DND-41 (cell line): ENCODE measurements at regions not wholly inside any gene's neighbourhood (a gene's known extent, or its start where the extent isn't known, plus 50 kb on each side); places are given as distances from the start of the nearest gene placed in this dataset.

Source experiments
- ATAC-seq: fragments of 200-7000 bp; cut with Tn5 transposase; 3 replicates; pipeline ENCODE4 v1.9.1; 2021; ENCODE audit warnings: low read depth; ENCODE audit not compliant: insufficient read depth
- DNase-seq: peaks from one replicate; pipeline ENCODE4 v3.0.0-alpha.2; 2020
- H2AFZ ChIP-seq: 2 replicates; pipeline ENCODE4 v1.6.0; 2012; ENCODE audit warnings: low read depth, low read length
- H3K27ac ChIP-seq: 2 replicates; pipeline ENCODE4 v1.5.1; 2012; ENCODE audit warnings: low read length, inconsistent platforms
- H3K27me3 ChIP-seq: fragments of 200-600 bp; sonication (generic); 2 replicates; pipeline ENCODE4 v1.6.0; 2012; ENCODE audit warnings: low read length, mild to moderate bottlenecking, inconsistent platforms; ENCODE audit not compliant: insufficient read depth, poor library complexity
- H3K36me3 ChIP-seq: 2 replicates; pipeline ENCODE4 v1.5.1; 2012; ENCODE audit warnings: low read length, inconsistent platforms; ENCODE audit not compliant: insufficient read depth
- H3K4me1 ChIP-seq: 2 replicates; pipeline ENCODE4 v1.5.1; 2012; ENCODE audit warnings: mild to moderate bottlenecking, low read length; ENCODE audit not compliant: insufficient read depth
- H3K4me2 ChIP-seq: 2 replicates; pipeline ENCODE4 v1.6.0; 2012; ENCODE audit warnings: mild to moderate bottlenecking, moderate library complexity, low read length, inconsistent platforms; ENCODE audit not compliant: insufficient read depth
- H3K4me3 ChIP-seq, 2 experiments: fragments of 200-600 bp in 1 of 2; shearing (Covaris generic) in 1 of 2; 2 replicates each; pipeline ENCODE4 v1.5.1; 2012 to 2016; ENCODE audit warnings: inconsistent platforms in 2 of 2, low read length in 2 of 2, mild to moderate bottlenecking in 2 of 2, low read depth in 1 of 2, moderate library complexity in 1 of 2
- H3K79me2 ChIP-seq: 2 replicates; pipeline ENCODE4 v1.6.0; 2012; ENCODE audit warnings: low read length, inconsistent platforms; ENCODE audit not compliant: insufficient read depth
- H3K9ac ChIP-seq: 2 replicates; pipeline ENCODE4 v1.6.0; 2012; ENCODE audit warnings: low read depth, mild to moderate bottlenecking, inconsistent platforms, low read length, moderate library complexity
- H3K9me3 ChIP-seq: 2 replicates; pipeline ENCODE4 v1.5.1; 2012; ENCODE audit warnings: low read length, moderate library complexity, mild to moderate bottlenecking, inconsistent platforms; ENCODE audit not compliant: insufficient read depth, severe bottlenecking
- H4K20me1 ChIP-seq: 2 replicates; pipeline ENCODE4 v1.6.0; 2012; ENCODE audit warnings: low read length; ENCODE audit not compliant: insufficient read depth
- CTCF ChIP-seq: IDR thresholded peaks from 2 replicates; pipeline ENCODE4 v1.5.1; 2012; ENCODE audit warnings: borderline replicate concordance, low read length, moderate library complexity, mild to moderate bottlenecking; ENCODE audit not compliant: poor library complexity, severe bottlenecking; ENCODE audit errors: extremely low read depth
- EZH2 ChIP-seq: IDR thresholded peaks from 3 replicates; pipeline ENCODE4 v1.6.1; 2012; ENCODE audit warnings: borderline replicate concordance, low read depth, mild to moderate bottlenecking, moderate library complexity, low read length, inconsistent platforms; ENCODE audit not compliant: severe bottlenecking

GRCh38 chr2:121094101-121094500 is 190.9 kb downstream of the TFCP2L1 start:
- H3K4me1 ChIP-seq = no peaks in the 10 kb centered on the region
- H3K27me3 ChIP-seq = peaks cover 5% of the 10 kb centered on the region
- H3K27ac ChIP-seq = no peak overlapping the region
- H3K9ac ChIP-seq = no peak overlapping the region
- H2AFZ ChIP-seq = no peak overlapping the region
- TF ChIP-seq EZH2 (no peak), CTCF (no peak)
- H3K4me3 ChIP-seq = no peak overlapping the region
- H3K79me2 ChIP-seq = no peaks in the 10 kb centered on the region
- no peaks in the 10 kb centered on the region for H3K36me3 ChIP-seq
- H3K9me3 ChIP-seq = no peaks in the 10 kb centered on the region
- H4K20me1 ChIP-seq = no peaks in the 10 kb centered on the region
- no peak for ATAC-seq
- no peak overlapping the region for H3K4me2 ChIP-seq
- no peak for DNase-seq

- peaks cover 5% of the 10 kb centered on the region for H3K27me3 ChIP-seq
- H4K20me1 ChIP-seq = no peaks in the 10 kb centered on the region
- H3K4me1 ChIP-seq = no peaks in the 10 kb centered on the region
- TF ChIP-seq CTCF (no peak), EZH2 (no peak)
- no peak overlapping the region for H3K27ac ChIP-seq
- no peak overlapping the region for H3K4me2 ChIP-seq
- no peaks in the 10 kb centered on the region for H3K79me2 ChIP-seq
- H2AFZ ChIP-seq = no peak overlapping the region
- no peak overlapping the region for H3K4me3 ChIP-seq
- ATAC-seq = no peak
- no peaks in the 10 kb centered on the region for H3K36me3 ChIP-seq
- DNase-seq = no peak
- no peaks in the 10 kb centered on the region for H3K9me3 ChIP-seq
- no peak overlapping the region for H3K9ac ChIP-seq
Measured at GRCh38 chr2:121094845-121095244, 190.2 kb downstream of the TFCP2L1 start.

DNA sequence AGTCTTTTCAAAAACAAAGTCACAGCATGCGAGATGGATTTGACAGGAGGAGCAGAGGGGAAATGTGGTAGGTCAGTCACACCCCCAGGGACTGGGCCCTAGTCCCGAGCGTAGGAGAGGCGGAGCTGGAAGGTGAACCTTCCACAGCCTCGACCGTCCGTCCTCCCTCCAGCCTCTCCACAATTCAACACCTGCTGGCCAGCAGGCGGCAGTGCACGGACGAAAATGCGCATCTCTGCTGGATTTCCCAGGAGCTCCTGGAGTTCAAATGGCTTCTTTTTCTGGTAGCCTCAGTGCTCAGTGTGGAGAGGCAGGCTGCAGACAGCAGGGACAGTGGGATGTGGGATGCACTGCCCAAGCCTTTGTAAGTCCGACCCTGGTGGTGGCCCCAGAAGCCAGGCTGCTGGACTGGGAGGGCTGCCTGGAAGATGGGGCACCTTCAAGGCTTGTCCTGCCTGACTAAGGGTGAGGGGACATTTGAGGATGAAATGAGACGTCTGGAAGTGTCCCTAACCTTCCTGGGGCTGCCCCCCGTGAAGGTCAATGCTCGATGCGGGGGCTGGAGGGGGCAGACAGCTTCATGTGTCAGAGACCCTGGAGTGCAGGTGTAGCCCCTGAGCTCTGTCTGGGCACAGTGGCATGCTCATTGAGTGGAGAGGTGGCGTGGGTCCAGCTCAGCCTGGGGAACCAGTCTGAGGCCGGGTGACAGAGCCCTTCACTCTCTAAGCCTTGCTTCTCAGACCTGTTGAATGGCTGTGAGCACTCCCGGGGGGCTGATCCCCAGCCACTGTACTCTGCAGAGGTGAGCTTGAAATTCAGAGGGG is 189.5 kb downstream of the TFCP2L1 start:
- ATAC-seq = no peak; the same call in 2 of the 3 replicates
- no peak for DNase-seq
- H3K4me2 ChIP-seq = no peak overlapping the region

More for the DNA sequence above, 189.5 kb downstream of the TFCP2L1 start:
- Histone ChIP-seq H3K36me3 (no peaks in the 10 kb centered on the region), H3K4me3 (no peak overlapping the region), H2AFZ (no peak overlapping the region), H3K9ac (no peak overlapping the region), H3K9me3 (no peaks in the 10 kb centered on the region), H3K79me2 (no peaks in the 10 kb centered on the region), H3K27me3 (peaks cover 5% of the 10 kb centered on the region), H3K4me1 (no peaks in the 10 kb centered on the region), H3K27ac (no peak overlapping the region), H4K20me1 (0 out of 2 replicates have a peak, but pooled peaks cover 4% of the 10 kb centered on the region)
- TF ChIP-seq CTCF (peak; percentile 26), EZH2 (no peak)
